CD14-positive monocyte (primary cell): ENCODE measurements at regions not wholly inside any gene's neighbourhood (a gene's known extent, or its start where the extent isn't known, plus 50 kb on each side); places are given as distances from the start of the nearest gene placed in this dataset.

Experiments used
- DNase-seq, 3 donors: peaks; one replicate each; pipeline ENCODE4 v3.0.0-alpha.2; 2011 to 2022
- H2AFZ ChIP-seq: 2 replicates; pipeline ENCODE4 v1.6.0; 2012; ENCODE audit warnings: mild to moderate bottlenecking, low read depth, low read length, inconsistent platforms; ENCODE audit not compliant: insufficient read depth, poor library complexity, severe bottlenecking
- H3K27ac ChIP-seq, 2 donors: 1 replicate in 1 of 2; 2 replicates in 1 of 2; pipeline ENCODE4 v1.5.1; 2012 to 2013; ENCODE audit warnings: low read length in 2 of 2, control low read depth in 1 of 2, inconsistent platforms in 1 of 2, low read depth in 1 of 2, mild to moderate bottlenecking in 1 of 2
- H3K27me3 ChIP-seq, 2 donors: one replicate each; pipeline versions ENCODE4 v1.6.0 to v1.6.1; 2011 to 2013; ENCODE audit warnings: low read length in 2 of 2; ENCODE audit not compliant: control insufficient read depth in 2 of 2, insufficient read depth in 2 of 2
- H3K36me3 ChIP-seq, 2 donors: replicated peaks in 1 of 2; 1 replicate in 1 of 2; 2 replicates in 1 of 2; pipeline versions ENCODE4 v1.5.1 to v1.6.1; 2012 to 2013; ENCODE audit warnings: low read length in 2 of 2, control low read depth in 1 of 2, inconsistent platforms in 1 of 2, mild to moderate bottlenecking in 1 of 2; ENCODE audit not compliant: insufficient read depth in 2 of 2, control insufficient read depth in 1 of 2
- H3K4me1 ChIP-seq, 2 donors: 1 replicate in 1 of 2; 2 replicates in 1 of 2; pipeline versions ENCODE4 v1.5.1 to v1.6.1; 2012 to 2013; ENCODE audit warnings: low read length in 2 of 2, control low read depth in 1 of 2, inconsistent platforms in 1 of 2, mild to moderate bottlenecking in 1 of 2, moderate library complexity in 1 of 2; ENCODE audit not compliant: insufficient read depth in 2 of 2, control insufficient read depth in 1 of 2
- H3K4me2 ChIP-seq: replicated peaks from 2 replicates; pipeline ENCODE3; 2012; ENCODE audit warnings: low read length, moderate library complexity, mild to moderate bottlenecking; ENCODE audit not compliant: poor library complexity, severe bottlenecking; ENCODE audit errors: extremely low read depth
- H3K4me3 ChIP-seq, 3 experiments: fragments of 200-600 bp in 1 of 3; sonication (generic) in 1 of 3; replicated peaks in 1 of 3; 1 replicate in 2 of 3; 2 replicates in 1 of 3; pipeline ENCODE4 v1.5.1; 2011 to 2013; ENCODE audit warnings: low read length in 3 of 3, mild to moderate bottlenecking in 3 of 3, control low read depth in 2 of 3, low read depth in 2 of 3, inconsistent platforms in 1 of 3, moderate library complexity in 1 of 3
- H3K79me2 ChIP-seq: 2 replicates; pipeline ENCODE4 v1.6.0; 2012; ENCODE audit warnings: mild to moderate bottlenecking, control low read depth, inconsistent platforms, low read length, moderate library complexity; ENCODE audit not compliant: insufficient read depth
- H3K9ac ChIP-seq: 2 replicates; pipeline ENCODE4 v1.6.0; 2017; ENCODE audit warnings: low read length, mild to moderate bottlenecking; ENCODE audit not compliant: insufficient read depth, poor library complexity, severe bottlenecking
- H3K9me3 ChIP-seq, 2 donors: replicated peaks in 1 of 2; 1 replicate in 1 of 2; 2 replicates in 1 of 2; pipeline versions ENCODE4 v1.5.1 to v1.6.1; 2012 to 2013; ENCODE audit warnings: low read length in 2 of 2, control low read depth in 1 of 2; ENCODE audit not compliant: control insufficient read depth in 1 of 2, insufficient read depth in 1 of 2
- H4K20me1 ChIP-seq: 2 replicates; pipeline ENCODE4 v1.6.0; 2012; ENCODE audit warnings: mild to moderate bottlenecking, low read length, control low read depth, moderate library complexity; ENCODE audit not compliant: insufficient read depth
- H3K27ac Mint-ChIP-seq, 7 donors: one replicate each; pipeline ENCODE4 v1.8.0; 2020; ENCODE audit warnings: mild to moderate bottlenecking in 7 of 7, mixed read lengths in 7 of 7, moderate library complexity in 6 of 7, inconsistent platforms in 2 of 7
- H3K27me3 Mint-ChIP-seq, 3 donors: one replicate each; pipeline ENCODE4 v1.8.0; 2021 to 2022; ENCODE audit warnings: low read depth in 3 of 3, mild to moderate bottlenecking in 3 of 3, mixed read lengths in 3 of 3, moderate library complexity in 3 of 3, inconsistent platforms in 1 of 3
- H3K36me3 Mint-ChIP-seq, 2 donors: one replicate each; pipeline ENCODE4 v1.8.0; 2020; ENCODE audit warnings: mixed read lengths in 2 of 2, inconsistent platforms in 1 of 2, mild to moderate bottlenecking in 1 of 2
- H3K4me1 Mint-ChIP-seq: one replicate; pipeline ENCODE4 v1.8.0; 2020; ENCODE audit warnings: mild to moderate bottlenecking, mixed read lengths
- H3K4me3 Mint-ChIP-seq, 2 donors: one replicate each; pipeline ENCODE4 v1.8.0; 2020; ENCODE audit warnings: mild to moderate bottlenecking in 2 of 2, mixed read lengths in 2 of 2, moderate library complexity in 1 of 2
- H3K9me3 Mint-ChIP-seq, 7 donors: one replicate each; pipeline ENCODE4 v1.8.0; 2020 to 2022; ENCODE audit warnings: mixed read lengths in 7 of 7, mild to moderate bottlenecking in 6 of 7, moderate library complexity in 6 of 7, inconsistent platforms in 2 of 7
- CTCF ChIP-seq: fragments of 200-600 bp; IDR thresholded peaks from one replicate; pipeline ENCODE4 v1.8.0; 2022; ENCODE audit warnings: antibody characterized with exemption, mild to moderate bottlenecking
- WGBS: methylation state at CpG from one replicate; pipeline ENCODE4 v1.1.5; 2013; ENCODE audit warnings: missing lambda C conversion rate; ENCODE audit not compliant: insufficient coverage; 5-methylcytosine and 5-hydroxymethylcytosine counted together
- intact Hi-C, 2 donors: fragments of 100-400 bp; cut with micrococcal nuclease; formaldehyde crosslinking; loops; one replicate each; pipeline versions ENCODE4 v1.15.0 to v1.15.1; 2023

- Mint-ChIP-seq H3K4me1 (no peaks in the 10 kb centered on the region), H3K36me3 (no peaks in the 10 kb centered on the region), H3K4me3 (no peak overlapping the region), H3K27ac (no peak overlapping the region), H3K9me3 (no peaks in the 10 kb centered on the region), H3K27me3 (no peaks in the 10 kb centered on the region)
- H3K9me3 ChIP-seq, result no peaks in the 10 kb centered on the region
- no peak for DNase-seq
- H3K27me3 ChIP-seq, result no peaks in the 10 kb centered on the region
- no peak for TF ChIP-seq CTCF
- WGBS, result 64% methylated on average over 2 of the region's 3 CpGs
- no peaks in the 10 kb centered on the region for H3K36me3 ChIP-seq
- H2AFZ ChIP-seq, result no peak overlapping the region
- H3K4me1 ChIP-seq, result no peaks in the 10 kb centered on the region
- no peak overlapping the region for H3K9ac ChIP-seq
- H3K79me2 ChIP-seq, result no peaks in the 10 kb centered on the region
- H3K27ac ChIP-seq, result no peak overlapping the region
- H3K4me3 ChIP-seq, result no peak overlapping the region
- H4K20me1 ChIP-seq, result no peaks in the 10 kb centered on the region
- no peak overlapping the region for H3K4me2 ChIP-seq
- intact Hi-C loops, result no loop called here
Observed at GRCh38 chr4:167359711-167360110, 125.4 kb upstream of the SPOCK3 start.

- Histone ChIP-seq H3K4me2 (no peak overlapping the region), H3K79me2 (no peaks in the 10 kb centered on the region), H3K36me3 (no peaks in the 10 kb centered on the region), H3K27me3 (no peaks in the 10 kb centered on the region), H3K9ac (no peak overlapping the region), H4K20me1 (no peaks in the 10 kb centered on the region), H3K4me1 (no peaks in the 10 kb centered on the region), H3K4me3 (no peak overlapping the region), H3K27ac (no peak overlapping the region), H2AFZ (no peak overlapping the region), H3K9me3 (peaks cover 0 to 6% of the 10 kb centered on the region in 2 donors)
- H3K4me1 Mint-ChIP-seq, result no peaks in the 10 kb centered on the region
- no peak for TF ChIP-seq CTCF
- DNase-seq, result no peak
- WGBS, result no CpG with 5 or more reads among the region's 4 CpGs
- no peak overlapping the region for H3K27ac Mint-ChIP-seq
- H3K4me3 Mint-ChIP-seq, result no peak overlapping the region
- peaks cover 0 to 2% (median 0%) of the 10 kb centered on the region in 3 donors for H3K27me3 Mint-ChIP-seq
- intact Hi-C loops, result no loop called here
- peaks cover 0 to 9% (median 3%) of the 10 kb centered on the region in 7 donors for H3K9me3 Mint-ChIP-seq
- no peaks in the 10 kb centered on the region for H3K36me3 Mint-ChIP-seq
Observed at GRCh38 chr4:167379076-167379835, 145.0 kb upstream of the SPOCK3 start.
